ENCODE measurements at regions not wholly inside any gene's neighbourhood (a gene's known extent, or its start where the extent isn't known, plus 50 kb on each side); places are given as distances from the start of the nearest gene placed in this dataset.
A peak's percentile ranks its signal among the peaks of the same experiment; 100 is the strongest.

DNA sequence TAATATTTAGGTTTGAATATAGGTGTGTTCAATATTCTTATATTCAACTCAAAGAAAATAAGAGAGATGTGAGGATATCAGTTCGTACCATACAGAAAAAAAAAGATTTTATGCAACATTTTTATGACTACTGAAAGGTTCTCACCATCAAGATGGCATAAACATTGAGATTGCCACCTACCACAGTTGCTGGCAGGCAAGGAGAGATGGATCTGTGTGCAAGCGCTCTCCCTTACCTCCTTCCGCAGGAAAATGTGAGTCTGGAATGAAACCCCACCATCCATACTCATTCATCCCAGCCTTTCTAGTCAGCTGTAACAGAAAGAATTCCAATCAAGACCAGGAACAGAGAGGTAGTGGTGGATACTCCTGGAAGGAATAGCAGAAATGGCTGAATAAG, 376.9 kb downstream of the PPP3CA start:
- DNase-seq (no peak), ATAC-seq (no peak)

DNA sequence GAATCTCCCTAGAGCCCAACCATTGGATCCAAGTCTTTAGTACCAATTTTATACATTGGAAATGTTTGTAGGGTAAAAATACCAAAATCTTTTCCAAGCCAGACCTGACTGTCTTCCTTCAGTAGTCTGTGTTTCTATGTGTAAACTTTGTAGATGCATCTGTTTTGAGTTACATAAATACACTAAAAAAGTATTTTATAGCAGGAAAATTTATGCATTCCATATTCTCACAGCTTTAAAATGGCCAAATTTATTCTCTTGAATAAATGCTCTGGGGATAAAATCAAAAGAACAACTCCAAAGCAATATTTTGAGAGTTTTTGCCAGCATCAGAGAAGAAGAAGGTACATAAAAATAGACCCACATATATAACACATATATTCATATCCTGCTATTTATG, 377.4 kb downstream of the PPP3CA start:
- no peak for ATAC-seq
- no peak for DNase-seq

DNA sequence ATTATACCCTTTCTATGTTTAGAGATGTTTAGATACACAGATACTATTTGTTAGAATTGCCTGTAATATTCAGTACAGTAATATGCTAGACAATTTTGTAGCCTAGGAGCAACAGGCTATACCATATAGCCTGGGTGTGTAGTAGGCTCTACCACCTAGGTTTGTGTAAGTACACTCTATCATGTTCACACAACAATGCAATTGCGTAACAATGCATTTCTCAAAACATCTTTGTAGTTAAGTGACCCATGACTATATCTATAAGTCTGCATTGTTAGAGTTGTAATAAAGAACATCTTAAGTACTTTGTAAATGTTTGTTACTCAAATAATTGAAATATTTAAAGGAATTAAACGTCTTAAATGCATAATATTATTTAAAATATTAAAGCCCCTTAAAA, 379.3 kb downstream of the PPP3CA start:
- ATAC-seq (no peak), DNase-seq (no peak)

DNA sequence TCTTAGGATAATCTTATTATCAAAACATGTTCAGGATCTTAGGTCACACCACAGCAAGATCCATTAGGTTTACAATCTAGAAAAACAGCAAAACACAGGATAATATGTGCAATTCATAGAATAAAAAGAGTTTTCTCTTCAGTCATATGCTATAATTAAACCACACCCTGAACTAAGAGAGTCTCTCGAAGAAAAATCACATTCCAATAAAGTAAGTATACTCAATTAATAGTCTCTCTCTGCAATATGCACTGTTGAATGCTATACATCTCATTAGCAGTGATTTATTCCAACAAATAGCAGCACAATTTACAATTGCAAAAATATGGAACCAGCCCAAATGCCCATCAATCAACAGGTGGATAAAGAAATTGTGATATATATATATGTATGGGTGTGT, 383.7 kb downstream of the PPP3CA start:
- DNase-seq: no peak
- no peak for ATAC-seq

- DNase-seq: no peak
- peak; percentile 52 for ATAC-seq
Observed at GRCh38 chr4:100962698-100963097, 384.6 kb downstream of the PPP3CA start.

GRCh38 chr4:100960232-100960631, 387.1 kb downstream of the PPP3CA start:
- no peak for DNase-seq
- no peak for ATAC-seq

- DNase-seq (no peak), ATAC-seq (no peak)
Observed at GRCh38 chr4:100954046-100954445, 393.3 kb downstream of the PPP3CA start.

GRCh38 chr4:100953616-100954015, 393.7 kb downstream of the PPP3CA start:
- ATAC-seq (no peak), DNase-seq (no peak)

- no peak for ATAC-seq
- DNase-seq: no peak
Observed at GRCh38 chr4:100952590-100952989, 394.7 kb downstream of the PPP3CA start.

DNA sequence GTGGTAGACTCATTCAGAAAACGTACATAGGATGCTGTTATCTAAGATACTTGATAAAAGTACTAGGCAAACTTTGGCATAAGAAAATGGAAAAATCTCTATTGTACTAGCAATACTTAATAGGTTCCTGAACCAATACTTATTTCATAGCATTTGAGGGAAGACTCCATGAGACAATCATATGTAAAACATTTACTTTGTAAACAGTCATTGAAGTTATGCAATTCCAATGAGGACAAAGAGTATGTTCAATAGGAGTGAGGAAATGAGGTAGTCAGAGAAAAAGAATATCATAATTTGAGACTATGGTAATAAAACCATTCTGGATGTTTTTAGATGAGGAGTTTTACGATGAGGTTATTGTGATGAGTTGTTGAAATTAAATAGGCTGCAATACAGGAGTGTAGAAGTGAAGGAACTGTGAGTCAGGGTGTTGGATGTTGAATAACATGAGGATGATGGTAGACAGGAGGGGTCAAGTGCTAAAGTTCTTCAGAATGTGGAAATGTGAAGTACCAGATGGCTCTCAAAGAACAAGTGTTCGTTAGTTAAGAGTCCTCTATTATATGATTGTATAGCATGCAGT, 397.9 kb downstream of the PPP3CA start:
- ATAC-seq: no peak
- DNase-seq: no peak

DNA sequence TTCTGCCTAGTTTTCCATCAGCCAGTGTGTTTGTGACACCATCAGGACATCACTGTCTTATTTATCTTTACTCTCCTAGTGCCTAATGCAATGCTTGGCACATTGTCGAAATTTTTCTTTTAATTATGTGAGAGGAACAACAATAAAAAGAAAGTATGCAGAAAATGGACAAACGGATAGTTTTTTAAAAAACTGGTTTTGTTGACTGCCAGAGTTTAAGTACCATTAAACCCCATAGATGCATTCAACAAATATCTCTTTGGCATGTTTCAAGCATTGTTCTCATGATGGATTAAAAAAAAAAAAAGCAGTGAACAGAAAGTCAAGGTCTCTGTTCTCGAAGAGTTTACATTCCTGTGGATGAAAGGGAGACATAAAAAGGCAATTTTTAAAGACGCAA, 398.4 kb downstream of the PPP3CA start:
- DNase-seq: no peak
- no peak for ATAC-seq

DNA sequence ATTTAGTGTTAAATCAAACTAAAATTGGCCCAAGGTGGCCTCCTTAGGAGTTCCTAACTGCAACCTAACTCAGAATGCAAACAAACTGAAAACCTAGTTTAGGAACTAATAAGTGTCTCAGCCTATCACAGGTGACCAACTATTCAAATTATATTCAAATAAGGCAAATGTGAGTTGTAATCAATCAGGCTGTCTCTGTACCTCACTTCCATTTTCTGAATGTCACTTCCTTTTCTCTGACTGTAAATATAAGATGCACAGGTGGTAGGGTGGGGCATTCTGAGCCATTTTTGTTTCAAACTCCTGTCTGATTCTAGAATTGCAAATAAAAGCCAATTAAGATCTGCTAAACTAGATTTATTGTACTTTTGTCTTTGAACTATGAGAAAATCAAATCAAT, 401.5 kb downstream of the PPP3CA start:
- ATAC-seq: no peak
- no peak for DNase-seq

DNA sequence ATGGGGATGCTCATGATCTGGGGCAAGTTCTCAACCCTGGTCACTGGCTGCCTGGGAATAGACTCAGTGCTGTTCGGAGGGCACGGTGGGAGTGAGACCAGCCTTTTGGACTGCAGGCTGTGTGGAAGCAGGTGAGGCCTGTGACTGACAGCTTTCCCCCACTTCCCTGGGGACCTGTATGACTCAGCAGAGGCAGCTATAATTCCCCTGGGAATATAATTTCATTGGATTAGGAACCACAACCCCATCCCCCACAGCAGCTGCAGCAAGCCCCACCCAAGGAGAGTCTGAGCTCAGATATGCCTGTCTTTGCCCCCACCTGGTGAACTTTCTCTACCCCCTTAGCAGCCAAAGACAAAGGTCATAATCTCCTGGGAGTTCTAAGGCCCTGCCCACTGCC, 408.6 kb downstream of the PPP3CA start:
- ATAC-seq: no peak
- DNase-seq: no peak

GRCh38 chr4:100936661-100937375, 410.5 kb downstream of the PPP3CA start:
- no peak for DNase-seq
- no peak for ATAC-seq

GRCh38 chr4:100935090-100935489, 412.2 kb downstream of the PPP3CA start:
- DNase-seq (no peak), ATAC-seq (no peak)

- DNase-seq (no peak), ATAC-seq (no peak)
Observed at GRCh38 chr4:100933628-100934027, 413.7 kb downstream of the PPP3CA start.

DNA sequence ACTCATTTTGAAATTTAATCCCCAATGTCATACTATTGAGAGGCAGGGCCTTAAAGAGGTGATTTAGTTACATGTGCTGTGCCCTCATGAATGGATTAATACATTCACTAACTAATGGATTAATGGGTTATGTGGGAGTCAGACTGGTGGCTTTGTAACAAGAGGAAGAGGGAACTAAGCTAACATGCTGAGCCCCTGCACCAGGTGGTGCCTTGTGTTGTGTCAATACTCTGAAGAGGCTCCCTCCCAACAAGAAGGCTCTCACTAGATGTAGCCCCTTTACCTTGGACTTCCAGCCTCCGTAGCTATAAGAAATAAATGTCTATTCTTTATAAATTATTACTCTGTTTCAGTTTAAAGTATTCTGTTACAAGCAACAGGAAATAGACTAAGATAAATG, 411.9 kb upstream of the EMCN start:
- no peak for DNase-seq
- ATAC-seq: no peak

- no peak for ATAC-seq
- no peak for DNase-seq
Observed at GRCh38 chr4:100929135-100929534, 411.3 kb upstream of the EMCN start.

GRCh38 chr4:100926039-100926717, 408.4 kb upstream of the EMCN start:
- ATAC-seq (no peak), DNase-seq (no peak)

- no peak for DNase-seq
- no peak for ATAC-seq
Observed at GRCh38 chr4:100913685-100914084, 395.9 kb upstream of the EMCN start.

GRCh38 chr4:100908540-100908939, 390.7 kb upstream of the EMCN start:
- DNase-seq: no peak

GRCh38 chr4:100907465-100908454, 389.9 kb upstream of the EMCN start:
- DNase-seq (no peak), ATAC-seq (no peak)

More at GRCh38 chr4:100908540-100908939, 390.7 kb upstream of the EMCN start:
- no peak for ATAC-seq

Data from stimulated activated naive CD8-positive, alpha-beta T cell treated with anti-CD3 and anti-CD28 coated beads, Interleukin-15, Interleukin-2, amounts not matched to agents 100 U/mL and 50 U/mL, for 24 hours (primary cell).